ENCODE measurements at regions not wholly inside any gene's neighbourhood (a gene's known extent, or its start where the extent isn't known, plus 50 kb on each side); places are given as distances from the start of the nearest gene placed in this dataset.

DNA sequence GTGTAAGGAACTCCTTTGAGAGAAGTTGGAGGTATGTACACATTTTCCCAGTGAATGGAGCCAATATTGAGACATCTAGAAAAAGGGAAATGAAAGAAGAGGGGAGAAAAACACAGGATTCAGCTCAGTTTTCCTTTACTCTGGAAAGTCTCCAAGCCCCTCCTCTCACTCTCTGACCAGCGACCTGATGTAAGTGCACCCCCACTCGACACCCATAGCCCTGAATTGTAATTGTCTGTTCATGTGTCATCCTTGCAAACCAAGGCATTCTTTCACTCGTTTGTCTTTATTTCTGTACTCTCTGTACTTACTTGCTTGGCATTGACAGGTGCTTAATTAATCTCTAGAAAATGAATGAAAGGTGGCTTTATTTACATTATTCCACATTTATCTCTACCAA, 55.7 kb upstream of the CTAGE1 start:
- Histone ChIP-seq H3K9me3 (no peaks in the 10 kb centered on the region), H3K36me3 (no peaks in the 10 kb centered on the region), H3K4me1 (peaks cover 0 to 12% (median 0%) of the 10 kb centered on the region in 4 donors), H3K27ac (no peak overlapping the region), H3K27me3 (no peaks in the 10 kb centered on the region), H3K4me3 (no peak overlapping the region)
- TF ChIP-seq, protein P1, sequence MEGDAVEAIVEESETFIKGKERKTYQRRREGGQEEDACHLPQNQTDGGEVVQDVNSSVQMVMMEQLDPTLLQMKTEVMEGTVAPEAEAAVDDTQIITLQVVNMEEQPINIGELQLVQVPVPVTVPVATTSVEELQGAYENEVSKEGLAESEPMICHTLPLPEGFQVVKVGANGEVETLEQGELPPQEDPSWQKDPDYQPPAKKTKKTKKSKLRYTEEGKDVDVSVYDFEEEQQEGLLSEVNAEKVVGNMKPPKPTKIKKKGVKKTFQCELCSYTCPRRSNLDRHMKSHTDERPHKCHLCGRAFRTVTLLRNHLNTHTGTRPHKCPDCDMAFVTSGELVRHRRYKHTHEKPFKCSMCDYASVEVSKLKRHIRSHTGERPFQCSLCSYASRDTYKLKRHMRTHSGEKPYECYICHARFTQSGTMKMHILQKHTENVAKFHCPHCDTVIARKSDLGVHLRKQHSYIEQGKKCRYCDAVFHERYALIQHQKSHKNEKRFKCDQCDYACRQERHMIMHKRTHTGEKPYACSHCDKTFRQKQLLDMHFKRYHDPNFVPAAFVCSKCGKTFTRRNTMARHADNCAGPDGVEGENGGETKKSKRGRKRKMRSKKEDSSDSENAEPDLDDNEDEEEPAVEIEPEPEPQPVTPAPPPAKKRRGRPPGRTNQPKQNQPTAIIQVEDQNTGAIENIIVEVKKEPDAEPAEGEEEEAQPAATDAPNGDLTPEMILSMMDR (IDR thresholded peaks at IDR 0.05): no peak
- no peak for TF ChIP-seq POLR2A (IDR thresholded peaks at IDR 0.05)
- no peak for DNase-seq

DNA sequence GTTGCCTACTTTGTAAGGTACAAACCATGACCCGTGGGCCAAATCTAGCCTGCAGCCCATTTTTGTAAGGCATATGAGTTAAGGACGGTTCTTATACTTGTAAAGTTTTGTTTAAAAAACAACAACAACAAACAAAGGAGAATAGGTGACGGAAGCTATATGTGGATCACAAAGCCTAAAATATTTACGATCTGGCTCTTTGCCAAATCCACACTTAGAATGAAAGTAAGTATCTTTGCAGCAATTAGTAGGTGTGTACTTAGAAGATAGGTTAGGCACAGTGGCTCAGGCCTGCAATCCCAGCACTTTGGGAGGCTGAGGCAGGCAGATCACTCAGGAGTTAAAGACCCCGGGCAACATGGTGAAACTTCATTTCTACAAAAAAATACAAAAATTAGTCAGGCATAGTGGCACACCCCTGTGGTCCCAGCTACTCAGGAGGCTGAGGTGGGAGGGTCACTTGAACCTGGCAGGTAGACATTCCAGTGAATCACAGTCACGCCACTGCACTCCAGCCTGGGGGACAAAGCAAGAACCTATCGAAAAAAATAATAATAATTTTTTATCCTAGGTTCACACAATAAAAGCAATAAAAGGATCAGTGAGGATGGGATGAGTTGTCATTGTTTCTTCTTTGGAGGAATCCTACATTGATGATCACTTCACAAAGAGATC, 57.8 kb upstream of the CTAGE1 start:
- Histone ChIP-seq H3K4me3 (no peak overlapping the region), H3K27me3 (no peaks in the 10 kb centered on the region), H3K27ac (no peak overlapping the region), H3K36me3 (no peaks in the 10 kb centered on the region), H3K9me3 (no peaks in the 10 kb centered on the region), H3K4me1 (peaks cover 0 to 8% (median 0%) of the 10 kb centered on the region in 4 donors)
- no peak for DNase-seq
- no peak for TF ChIP-seq POLR2A (IDR thresholded peaks at IDR 0.05)
- TF ChIP-seq, protein P1 (IDR thresholded peaks at IDR 0.05): no peak

DNA sequence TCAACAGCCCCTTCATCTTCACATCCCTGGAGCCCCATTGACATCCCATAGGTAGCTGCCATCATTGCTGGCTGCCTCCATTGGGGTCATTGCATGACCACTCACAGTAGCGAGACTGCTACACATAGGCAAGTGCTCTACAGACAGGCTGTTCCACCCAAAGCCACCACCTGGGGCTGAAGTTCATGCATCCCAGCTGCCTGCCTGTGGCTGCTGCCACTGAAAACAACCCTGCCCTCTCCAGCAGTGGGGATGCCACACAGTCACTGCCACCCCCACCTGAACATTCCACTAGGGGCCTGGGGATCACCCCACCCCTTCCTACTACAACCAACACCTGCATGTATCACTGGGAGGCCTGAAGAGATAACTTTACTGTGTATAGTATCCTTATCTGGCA, 59.5 kb upstream of the CTAGE1 start:
- TF ChIP-seq, protein P1 (IDR thresholded peaks at IDR 0.05): no peak
- no peak for TF ChIP-seq POLR2A (IDR thresholded peaks at IDR 0.05)
- no peak overlapping the region for H3K27ac ChIP-seq
- H3K4me1 ChIP-seq: no peaks in the 10 kb centered on the region

DNA sequence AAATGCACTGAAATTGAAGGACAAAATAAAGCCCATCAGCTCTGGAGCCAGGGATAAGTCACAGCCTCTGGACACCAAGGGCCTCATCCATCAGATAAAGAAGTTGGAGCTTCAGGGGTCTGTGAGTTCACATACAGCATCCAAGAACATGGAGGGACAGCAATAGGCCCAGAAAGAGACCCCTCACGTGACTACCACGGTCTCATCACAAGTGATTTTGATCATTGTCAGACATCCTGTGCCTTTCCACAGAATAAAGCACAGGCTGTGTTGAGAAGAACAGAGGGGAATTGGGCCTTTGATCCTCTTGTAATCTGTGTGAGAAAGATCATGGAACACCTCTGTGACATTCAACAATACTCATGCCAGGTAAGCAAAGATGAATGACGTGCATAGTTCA, 65.2 kb upstream of the CTAGE1 start:
- no peaks in the 10 kb centered on the region for H3K9me3 ChIP-seq
- no peak for TF ChIP-seq POLR2A (IDR thresholded peaks at IDR 0.05)
- TF ChIP-seq, protein P1 (IDR thresholded peaks at IDR 0.05): no peak
- H3K27ac ChIP-seq: no peak overlapping the region
- H3K4me3 ChIP-seq: no peak overlapping the region
- DNase-seq: no peak
- H3K4me1 ChIP-seq: no peaks in the 10 kb centered on the region
- H3K27me3 ChIP-seq: no peaks in the 10 kb centered on the region
- no peaks in the 10 kb centered on the region for H3K36me3 ChIP-seq

More for the DNA sequence above, 59.5 kb upstream of the CTAGE1 start:
- Histone ChIP-seq H3K9me3 (no peaks in the 10 kb centered on the region), H3K4me3 (no peak overlapping the region), H3K27me3 (no peaks in the 10 kb centered on the region), H3K36me3 (no peaks in the 10 kb centered on the region)
- DNase-seq: no peak

DNA sequence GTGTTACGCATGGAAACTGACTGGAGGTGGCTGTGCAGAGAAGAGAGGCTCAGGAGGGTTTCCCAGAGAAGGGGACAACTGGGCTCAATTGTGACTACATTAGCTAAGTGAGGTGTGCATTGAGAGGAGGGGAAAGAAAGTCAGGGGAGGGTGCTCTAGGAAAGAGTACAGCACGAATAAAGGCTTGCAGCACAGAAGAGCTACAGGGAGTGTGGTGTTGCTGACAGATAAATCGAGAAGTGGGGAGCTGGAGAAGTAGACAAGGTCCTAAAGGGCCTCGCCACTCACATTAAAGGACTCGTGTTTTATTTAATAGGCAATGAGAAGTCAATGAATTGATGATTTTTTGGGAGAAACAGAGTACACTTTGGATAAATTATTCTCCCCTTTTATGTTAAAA, 65.7 kb upstream of the CTAGE1 start:
- no peak overlapping the region for H3K27ac ChIP-seq
- no peaks in the 10 kb centered on the region for H3K9me3 ChIP-seq
- TF ChIP-seq, protein P1 (IDR thresholded peaks at IDR 0.05): no peak
- no peak for TF ChIP-seq POLR2A (IDR thresholded peaks at IDR 0.05)
- peaks cover 0 to under 1% (median 0%) of the 10 kb centered on the region in 4 donors for H3K4me1 ChIP-seq
- DNase-seq: no peak
- H3K36me3 ChIP-seq: no peaks in the 10 kb centered on the region
- H3K4me3 ChIP-seq: no peak overlapping the region
- no peaks in the 10 kb centered on the region for H3K27me3 ChIP-seq

Measured in Peyer's patch (tissue), 4 donors.